NB4 (cell line): ENCODE measurements at regions not wholly inside any gene's neighbourhood (a gene's known extent, or its start where the extent isn't known, plus 50 kb on each side); places are given as distances from the start of the nearest gene placed in this dataset.

Source experiments
- CTCF ChIP-seq: IDR thresholded peaks from one replicate; pipeline ENCODE4 v1.5.1; 2012; ENCODE audit warnings: low read depth, low read length
- MYC ChIP-seq: IDR thresholded peaks from 2 replicates; pipeline ENCODE4 v1.6.1; 2011; ENCODE audit warnings: low read depth, low read length
- TF ChIP-seq, protein P1 (sequence below): IDR thresholded peaks from 2 replicates; pipeline ENCODE4 v1.6.1; 2011; ENCODE audit warnings: low read depth, low read length

- TF ChIP-seq, protein P1, sequence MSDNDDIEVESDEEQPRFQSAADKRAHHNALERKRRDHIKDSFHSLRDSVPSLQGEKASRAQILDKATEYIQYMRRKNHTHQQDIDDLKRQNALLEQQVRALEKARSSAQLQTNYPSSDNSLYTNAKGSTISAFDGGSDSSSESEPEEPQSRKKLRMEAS, result no peak
- TF ChIP-seq MYC (no peak), CTCF (no peak)
These were observed 595.3 kb upstream of the CADM1 start for GRCh38 chr11:116099541-116099940.
